RWPE2 (cell line): ENCODE measurements at regions not wholly inside any gene's neighbourhood (a gene's known extent, or its start where the extent isn't known, plus 50 kb on each side); places are given as distances from the start of the nearest gene placed in this dataset.

Experiments
- ATAC-seq: fragments of 200-7000 bp; cut with Tn5 transposase; 3 replicates; pipeline ENCODE4 v1.9.1; 2021; ENCODE audit warnings: low read depth
- DNase-seq: peaks from one replicate; pipeline ENCODE4 v3.0.0-alpha.2; 2020; ENCODE audit warnings: low spot score
- H3K27ac ChIP-seq: fragments of 450-650 bp; 2 replicates; pipeline ENCODE4 v1.5.1; 2017; ENCODE audit warnings: mild to moderate bottlenecking; ENCODE audit not compliant: poor library complexity, severe bottlenecking
- H3K27me3 ChIP-seq: fragments of 250-450 bp; sonication (Bioruptor Pico); 2 replicates; pipeline ENCODE4 v1.5.1; 2021; ENCODE audit warnings: mild to moderate bottlenecking, moderate library complexity; ENCODE audit not compliant: insufficient read depth, poor library complexity, severe bottlenecking
- H3K36me3 ChIP-seq: fragments of 250-450 bp; sonication (Bioruptor Pico); 2 replicates; pipeline ENCODE4 v1.5.1; 2020; ENCODE audit warnings: low read depth, mild to moderate bottlenecking, moderate library complexity
- H3K4me1 ChIP-seq: fragments of 250-450 bp; sonication (Bioruptor Pico); 2 replicates; pipeline ENCODE4 v1.5.1; 2021; ENCODE audit warnings: mild to moderate bottlenecking, moderate library complexity; ENCODE audit not compliant: insufficient read depth, poor library complexity, severe bottlenecking
- H3K4me3 ChIP-seq: fragments of 250-450 bp; sonication (Bioruptor Pico); 2 replicates; pipeline ENCODE4 v1.5.1; 2021; ENCODE audit warnings: mild to moderate bottlenecking, moderate library complexity; ENCODE audit not compliant: severe bottlenecking
- H3K9me3 ChIP-seq: fragments of 250-450 bp; sonication (Bioruptor Pico); 2 replicates; pipeline ENCODE4 v1.5.1; 2021; ENCODE audit warnings: mild to moderate bottlenecking, moderate library complexity; ENCODE audit not compliant: severe bottlenecking
- TF ChIP-seq, protein P1 (sequence below): fragments of 450-650 bp; IDR thresholded peaks from one replicate; pipeline ENCODE4 v1.5.1; 2017; ENCODE audit warnings: mild to moderate bottlenecking, moderate library complexity; ENCODE audit not compliant: poor library complexity, severe bottlenecking

DNA sequence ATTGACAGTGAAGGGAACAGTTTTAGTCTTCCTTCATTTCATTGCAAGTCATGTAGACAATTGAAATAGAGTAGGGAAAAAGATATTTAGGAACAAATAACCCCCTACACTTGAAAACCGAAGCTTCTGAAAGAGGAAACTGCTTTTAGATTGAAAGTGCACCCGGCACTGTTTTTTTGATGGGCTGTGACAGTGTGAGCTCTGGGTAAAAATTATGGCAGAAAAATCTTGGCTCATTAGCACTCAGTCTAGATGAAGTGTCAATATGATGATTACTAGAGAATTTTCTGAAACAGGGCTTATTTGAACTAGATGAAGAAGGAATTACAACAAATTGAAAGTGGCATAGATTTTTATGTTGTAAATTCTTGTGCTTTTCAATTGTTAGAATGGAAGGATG, 1132.4 kb downstream of the RAPGEF2 start:
- no peak overlapping the region for H3K4me3 ChIP-seq
- H3K27me3 ChIP-seq, result no peaks in the 10 kb centered on the region
- ATAC-seq (no peak), DNase-seq (no peak)
- no peaks in the 10 kb centered on the region for H3K9me3 ChIP-seq
- H3K36me3 ChIP-seq, result no peaks in the 10 kb centered on the region
- H3K4me1 ChIP-seq, result peaks cover 10% of the 10 kb centered on the region
- TF ChIP-seq, protein P1, sequence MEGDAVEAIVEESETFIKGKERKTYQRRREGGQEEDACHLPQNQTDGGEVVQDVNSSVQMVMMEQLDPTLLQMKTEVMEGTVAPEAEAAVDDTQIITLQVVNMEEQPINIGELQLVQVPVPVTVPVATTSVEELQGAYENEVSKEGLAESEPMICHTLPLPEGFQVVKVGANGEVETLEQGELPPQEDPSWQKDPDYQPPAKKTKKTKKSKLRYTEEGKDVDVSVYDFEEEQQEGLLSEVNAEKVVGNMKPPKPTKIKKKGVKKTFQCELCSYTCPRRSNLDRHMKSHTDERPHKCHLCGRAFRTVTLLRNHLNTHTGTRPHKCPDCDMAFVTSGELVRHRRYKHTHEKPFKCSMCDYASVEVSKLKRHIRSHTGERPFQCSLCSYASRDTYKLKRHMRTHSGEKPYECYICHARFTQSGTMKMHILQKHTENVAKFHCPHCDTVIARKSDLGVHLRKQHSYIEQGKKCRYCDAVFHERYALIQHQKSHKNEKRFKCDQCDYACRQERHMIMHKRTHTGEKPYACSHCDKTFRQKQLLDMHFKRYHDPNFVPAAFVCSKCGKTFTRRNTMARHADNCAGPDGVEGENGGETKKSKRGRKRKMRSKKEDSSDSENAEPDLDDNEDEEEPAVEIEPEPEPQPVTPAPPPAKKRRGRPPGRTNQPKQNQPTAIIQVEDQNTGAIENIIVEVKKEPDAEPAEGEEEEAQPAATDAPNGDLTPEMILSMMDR, result no peak
- no peak overlapping the region for H3K27ac ChIP-seq

DNA sequence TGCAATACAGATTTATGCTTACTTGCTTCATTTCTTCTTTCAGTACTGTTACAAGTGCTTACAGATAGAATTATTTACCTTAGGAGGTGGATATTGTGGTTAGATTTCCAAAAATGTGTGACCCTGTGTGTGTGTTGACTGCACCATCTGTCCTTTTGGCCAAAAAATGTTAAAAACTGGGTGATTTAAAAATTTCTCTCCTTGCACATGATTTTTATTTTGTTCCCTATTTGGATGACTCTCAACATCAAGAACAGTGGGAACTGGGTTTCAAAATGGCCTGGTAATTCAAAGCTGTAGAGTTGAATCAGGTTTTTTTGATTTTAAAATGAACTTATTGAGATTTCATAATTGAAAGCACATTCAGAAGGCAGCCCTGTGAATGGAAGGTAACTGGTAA, 1132.9 kb downstream of the RAPGEF2 start:
- DNase-seq (no peak), ATAC-seq (no peak)

DNA sequence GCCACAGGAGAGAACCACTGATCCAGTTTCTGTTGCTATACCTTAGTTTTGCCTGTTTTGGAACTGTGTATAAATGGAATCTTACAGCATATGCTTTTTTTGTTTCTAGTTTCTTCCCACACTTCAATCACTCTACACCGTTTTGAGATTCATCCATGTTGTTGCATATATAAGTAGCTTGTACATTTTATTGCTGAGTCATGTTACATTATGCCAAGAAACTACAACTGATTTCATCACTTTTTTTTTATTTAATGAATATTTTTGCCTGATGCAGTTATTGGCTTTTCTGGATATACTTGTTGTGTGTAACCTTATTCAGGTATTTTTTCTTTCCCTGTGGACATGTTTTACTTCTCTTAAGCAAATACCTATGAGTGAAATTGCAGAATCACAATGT, 1135.9 kb downstream of the RAPGEF2 start:
- TF ChIP-seq, protein P1, result no peak
- ATAC-seq (no peak), DNase-seq (no peak)
- Histone ChIP-seq H3K36me3 (no peaks in the 10 kb centered on the region), H3K4me1 (no peaks in the 10 kb centered on the region), H3K27ac (no peak overlapping the region), H3K4me3 (no peak overlapping the region), H3K27me3 (no peaks in the 10 kb centered on the region), H3K9me3 (no peaks in the 10 kb centered on the region)

More for the DNA sequence above, 1132.9 kb downstream of the RAPGEF2 start:
- TF ChIP-seq, protein P1, result no peak
- H3K27ac ChIP-seq, result no peak overlapping the region
- no peaks in the 10 kb centered on the region for H3K36me3 ChIP-seq
- H3K4me1 ChIP-seq, result peaks cover 10% of the 10 kb centered on the region
- H3K4me3 ChIP-seq, result no peak overlapping the region
- H3K9me3 ChIP-seq, result no peaks in the 10 kb centered on the region
- H3K27me3 ChIP-seq, result no peaks in the 10 kb centered on the region

DNA sequence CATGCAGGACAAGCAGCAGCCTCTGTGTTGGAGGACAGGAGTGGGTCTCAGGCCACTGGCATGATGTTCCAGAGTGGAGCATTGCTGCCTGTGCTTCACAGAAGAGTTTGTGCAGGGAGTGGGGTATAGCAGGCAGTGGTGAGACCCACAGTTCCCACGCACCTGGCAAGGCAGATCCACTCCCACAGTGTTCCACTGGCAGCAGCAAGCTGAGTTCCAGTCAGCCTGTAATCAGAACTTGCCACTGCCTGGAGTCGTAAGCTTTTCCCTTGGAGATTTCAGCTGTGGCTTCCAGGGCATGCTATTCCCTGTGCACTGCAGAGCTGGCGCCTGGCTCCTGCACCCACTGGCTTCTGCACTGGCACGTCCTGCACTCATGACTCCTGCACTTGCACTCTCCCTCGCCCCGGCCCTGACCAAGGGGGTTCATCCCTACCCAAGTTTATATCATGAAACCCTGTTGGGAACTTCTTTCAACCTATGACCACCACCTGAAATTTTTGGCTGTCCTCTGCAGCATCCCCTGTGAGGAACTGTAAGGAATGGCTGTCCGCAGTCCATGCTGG, 1144.3 kb downstream of the RAPGEF2 start:
- H3K27me3 ChIP-seq, result no peaks in the 10 kb centered on the region
- no peak overlapping the region for H3K4me3 ChIP-seq
- H3K4me1 ChIP-seq, result no peaks in the 10 kb centered on the region
- H3K36me3 ChIP-seq, result no peaks in the 10 kb centered on the region
- no peaks in the 10 kb centered on the region for H3K9me3 ChIP-seq
- ATAC-seq (no peak), DNase-seq (no peak)
- H3K27ac ChIP-seq, result no peak overlapping the region
- TF ChIP-seq, protein P1, result no peak

DNA sequence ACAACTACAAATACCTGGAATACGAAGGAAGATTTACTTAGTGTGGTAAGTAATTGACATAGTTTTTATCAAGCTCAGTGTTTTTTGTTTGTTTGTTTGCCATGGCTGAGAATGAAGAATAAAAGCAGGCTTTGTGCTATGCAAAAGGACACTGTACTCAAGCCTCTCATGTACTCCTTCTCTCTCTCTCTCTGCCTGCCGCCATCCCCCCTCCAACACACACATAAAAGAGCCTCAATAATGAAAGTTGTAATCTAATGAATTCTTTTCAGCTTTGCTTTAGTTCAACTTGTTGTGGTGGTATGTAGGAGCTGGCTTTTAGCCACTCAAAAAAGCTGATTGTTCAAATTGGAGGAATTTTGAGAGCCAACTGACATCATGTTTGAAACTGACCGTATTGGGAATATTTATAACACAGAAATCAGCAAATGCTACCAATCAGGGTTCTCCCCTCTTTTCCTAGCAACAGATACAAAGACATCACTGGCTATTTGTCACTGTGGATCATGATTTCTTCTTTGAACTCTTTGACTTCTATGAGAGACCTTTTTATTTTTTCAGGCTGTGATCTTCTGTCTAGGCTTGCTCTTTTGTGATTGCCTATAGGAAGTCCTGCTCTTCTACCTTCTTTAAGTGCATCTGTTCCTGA, 1148.8 kb downstream of the RAPGEF2 start:
- TF ChIP-seq, protein P1, result no peak
- Histone ChIP-seq H3K27me3 (no peaks in the 10 kb centered on the region), H3K27ac (no peak overlapping the region), H3K9me3 (no peaks in the 10 kb centered on the region), H3K36me3 (no peaks in the 10 kb centered on the region), H3K4me3 (no peak overlapping the region), H3K4me1 (no peaks in the 10 kb centered on the region)
- ATAC-seq, result no peak
- no peak for DNase-seq
